ENCODE measurements at regions not wholly inside any gene's neighbourhood (a gene's known extent, or its start where the extent isn't known, plus 50 kb on each side); places are given as distances from the start of the nearest gene placed in this dataset.
A peak's percentile ranks its signal among the peaks of the same experiment; 100 is the strongest.
"Not testable (repeated sequence)": the region's sequence is repeated elsewhere in the genome, so short reads cannot be mapped to it uniquely, and the experiment has no call there.

- Histone ChIP-seq H3K27ac (ENCODE audit: low read depth in 1 of 3, low read length in 2 of 3) (no peak overlapping the region), H3K36me3 (ENCODE audit: control insufficient read depth in 3 of 3, insufficient read depth in 2 of 3, low read depth in 1 of 3, low read length in 3 of 3) (no peaks in the 10 kb centered on the region), H3K4me1 (ENCODE audit: control insufficient read depth in 3 of 3, insufficient read depth in 2 of 3, low read depth in 1 of 3, low read length in 2 of 3) (no peaks in the 10 kb centered on the region), H3K4me3 (ENCODE audit: low read depth in 1 of 3, low read length in 3 of 3) (no peak overlapping the region), H3K27me3 (ENCODE audit: control insufficient read depth in 3 of 3, insufficient read depth in 3 of 3, low read length in 3 of 3) (no peaks in the 10 kb centered on the region), H3K9me3 (ENCODE audit: control insufficient read depth in 2 of 2, insufficient read depth in 1 of 2, low read depth in 1 of 2, low read length in 1 of 2) (no peaks in the 10 kb centered on the region)
- WGBS, 3 donors = 61 to 85% (median 72%) methylated on average over 4 of the region's 4 CpGs
- FAIRE-seq (no peak), DNase-seq (no peak)
These were observed 94.0 kb upstream of the WSB1 start for GRCh38 chr17:27199948-27200347.

GRCh38 chr17:27200476-27200875 lies 93.4 kb upstream of the WSB1 start:
- Histone ChIP-seq H3K4me3 (ENCODE audit: low read depth in 1 of 3, low read length in 3 of 3) (no peak overlapping the region), H3K27ac (ENCODE audit: low read depth in 1 of 3, low read length in 2 of 3) (no peak overlapping the region), H3K27me3 (ENCODE audit: control insufficient read depth in 3 of 3, insufficient read depth in 3 of 3, low read length in 3 of 3) (no peaks in the 10 kb centered on the region), H3K9me3 (ENCODE audit: control insufficient read depth in 2 of 2, insufficient read depth in 1 of 2, low read depth in 1 of 2, low read length in 1 of 2) (no peaks in the 10 kb centered on the region), H3K36me3 (ENCODE audit: control insufficient read depth in 3 of 3, insufficient read depth in 2 of 3, low read depth in 1 of 3, low read length in 3 of 3) (no peaks in the 10 kb centered on the region), H3K4me1 (ENCODE audit: control insufficient read depth in 3 of 3, insufficient read depth in 2 of 3, low read depth in 1 of 3, low read length in 2 of 3) (no peaks in the 10 kb centered on the region)
- no peak for DNase-seq
- FAIRE-seq = no peak

- 79 to 83% (median 82%) methylated on average over 3 of the region's 3 CpGs for WGBS, 3 donors
- no peaks in the 10 kb centered on the region for H3K4me1 ChIP-seq (ENCODE audit: control insufficient read depth in 3 of 3, insufficient read depth in 2 of 3, low read depth in 1 of 3, low read length in 2 of 3)
- no peak overlapping the region for H3K27ac ChIP-seq (ENCODE audit: low read depth in 1 of 3, low read length in 2 of 3)
- DNase-seq (no peak), FAIRE-seq (no peak)
- no peaks in the 10 kb centered on the region for H3K9me3 ChIP-seq (ENCODE audit: control insufficient read depth in 2 of 2, insufficient read depth in 1 of 2, low read depth in 1 of 2, low read length in 1 of 2)
- H3K36me3 ChIP-seq (ENCODE audit: control insufficient read depth in 3 of 3, insufficient read depth in 2 of 3, low read depth in 1 of 3, low read length in 3 of 3) = no peaks in the 10 kb centered on the region
- no peak overlapping the region for H3K4me3 ChIP-seq (ENCODE audit: low read depth in 1 of 3, low read length in 3 of 3)
- no peaks in the 10 kb centered on the region for H3K27me3 ChIP-seq (ENCODE audit: control insufficient read depth in 3 of 3, insufficient read depth in 3 of 3, low read length in 3 of 3)
These were observed 90.7 kb upstream of the WSB1 start for GRCh38 chr17:27203241-27203640.

- WGBS, 3 donors = 46 to 55% (median 55%) methylated on average over 4 of the region's 4 CpGs
- H3K36me3 ChIP-seq (ENCODE audit: control insufficient read depth in 3 of 3, insufficient read depth in 2 of 3, low read depth in 1 of 3, low read length in 3 of 3) = no peaks in the 10 kb centered on the region
- no peak overlapping the region for H3K27ac ChIP-seq (ENCODE audit: low read depth in 1 of 3, low read length in 2 of 3)
- no peak overlapping the region for H3K4me3 ChIP-seq (ENCODE audit: low read depth in 1 of 3, low read length in 3 of 3)
- FAIRE-seq (no peak), DNase-seq (peak in 1 of 2 donors; percentile 8)
- no peaks in the 10 kb centered on the region for H3K9me3 ChIP-seq (ENCODE audit: control insufficient read depth in 2 of 2, insufficient read depth in 1 of 2, low read depth in 1 of 2, low read length in 1 of 2)
- H3K27me3 ChIP-seq (ENCODE audit: control insufficient read depth in 3 of 3, insufficient read depth in 3 of 3, low read length in 3 of 3) = no peaks in the 10 kb centered on the region
- H3K4me1 ChIP-seq (ENCODE audit: control insufficient read depth in 3 of 3, insufficient read depth in 2 of 3, low read depth in 1 of 3, low read length in 2 of 3) = no peaks in the 10 kb centered on the region
These were observed 87.5 kb upstream of the WSB1 start for GRCh38 chr17:27206447-27206846.

- H3K9me3 ChIP-seq (ENCODE audit: control insufficient read depth in 2 of 2, insufficient read depth in 1 of 2, low read depth in 1 of 2, low read length in 1 of 2) = no peaks in the 10 kb centered on the region
- H3K4me3 ChIP-seq (ENCODE audit: low read depth in 1 of 3, low read length in 3 of 3) = no peak overlapping the region
- H3K27ac ChIP-seq (ENCODE audit: low read depth in 1 of 3, low read length in 2 of 3) = no peak overlapping the region
- no peaks in the 10 kb centered on the region for H3K4me1 ChIP-seq (ENCODE audit: control insufficient read depth in 3 of 3, insufficient read depth in 2 of 3, low read depth in 1 of 3, low read length in 2 of 3)
- H3K36me3 ChIP-seq (ENCODE audit: control insufficient read depth in 3 of 3, insufficient read depth in 2 of 3, low read depth in 1 of 3, low read length in 3 of 3) = no peaks in the 10 kb centered on the region
- H3K27me3 ChIP-seq (ENCODE audit: control insufficient read depth in 3 of 3, insufficient read depth in 3 of 3, low read length in 3 of 3) = no peaks in the 10 kb centered on the region
- DNase-seq = peak; percentile 13 to 45
- WGBS, 3 donors = 9 to 37% (median 32%) methylated on average over 3 of the region's 3 CpGs
- FAIRE-seq = no peak
These were observed 86.8 kb upstream of the WSB1 start for GRCh38 chr17:27207073-27207513.

GRCh38 chr17:27208370-27208769 lies 85.5 kb upstream of the WSB1 start:
- not testable (repeated sequence) for H3K36me3 ChIP-seq (ENCODE audit: control insufficient read depth in 3 of 3, insufficient read depth in 2 of 3, low read depth in 1 of 3, low read length in 3 of 3); FAIRE-seq; H3K27me3 ChIP-seq (ENCODE audit: control insufficient read depth in 3 of 3, insufficient read depth in 3 of 3, low read length in 3 of 3); H3K4me3 ChIP-seq (ENCODE audit: low read depth in 1 of 3, low read length in 3 of 3); H3K9me3 ChIP-seq (ENCODE audit: control insufficient read depth in 2 of 2, insufficient read depth in 1 of 2, low read depth in 1 of 2, low read length in 1 of 2); H3K4me1 ChIP-seq (ENCODE audit: control insufficient read depth in 3 of 3, insufficient read depth in 2 of 3, low read depth in 1 of 3, low read length in 2 of 3); DNase-seq; H3K27ac ChIP-seq (ENCODE audit: low read depth in 1 of 3, low read length in 2 of 3)

GRCh38 chr17:27209316-27209715 lies 84.6 kb upstream of the WSB1 start:
- no peak overlapping the region for H3K4me3 ChIP-seq (ENCODE audit: low read depth in 1 of 3, low read length in 3 of 3)
- peaks cover 0 to 5% of the 10 kb centered on the region in 2 donors for H3K9me3 ChIP-seq (ENCODE audit: control insufficient read depth in 2 of 2, insufficient read depth in 1 of 2, low read depth in 1 of 2, low read length in 1 of 2)
- H3K27me3 ChIP-seq (ENCODE audit: control insufficient read depth in 3 of 3, insufficient read depth in 3 of 3, low read length in 3 of 3) = no peaks in the 10 kb centered on the region
- DNase-seq (no peak), FAIRE-seq (no peak)
- no peaks in the 10 kb centered on the region for H3K36me3 ChIP-seq (ENCODE audit: control insufficient read depth in 3 of 3, insufficient read depth in 2 of 3, low read depth in 1 of 3, low read length in 3 of 3)
- H3K27ac ChIP-seq (ENCODE audit: low read depth in 1 of 3, low read length in 2 of 3) = no peak overlapping the region
- H3K4me1 ChIP-seq (ENCODE audit: control insufficient read depth in 3 of 3, insufficient read depth in 2 of 3, low read depth in 1 of 3, low read length in 2 of 3) = no peaks in the 10 kb centered on the region
- WGBS, 3 donors = 90 to 91% (median 90%) methylated on average over 6 to 7 of the region's 8 CpGs

- FAIRE-seq; DNase-seq; H3K4me1 ChIP-seq (ENCODE audit: control insufficient read depth in 3 of 3, insufficient read depth in 2 of 3, low read depth in 1 of 3, low read length in 2 of 3); H3K27me3 ChIP-seq (ENCODE audit: control insufficient read depth in 3 of 3, insufficient read depth in 3 of 3, low read length in 3 of 3); H3K4me3 ChIP-seq (ENCODE audit: low read depth in 1 of 3, low read length in 3 of 3); H3K9me3 ChIP-seq (ENCODE audit: control insufficient read depth in 2 of 2, insufficient read depth in 1 of 2, low read depth in 1 of 2, low read length in 1 of 2); H3K27ac ChIP-seq (ENCODE audit: low read depth in 1 of 3, low read length in 2 of 3); H3K36me3 ChIP-seq (ENCODE audit: control insufficient read depth in 3 of 3, insufficient read depth in 2 of 3, low read depth in 1 of 3, low read length in 3 of 3): not testable (repeated sequence)
- WGBS, 3 donors = 75 to 84% (median 75%) methylated on average over 1 of the region's 5 CpGs
These were observed 83.1 kb upstream of the WSB1 start for GRCh38 chr17:27210809-27211208.

- H3K27me3 ChIP-seq (ENCODE audit: control insufficient read depth in 3 of 3, insufficient read depth in 3 of 3, low read length in 3 of 3) = no peaks in the 10 kb centered on the region
- no peaks in the 10 kb centered on the region for H3K4me1 ChIP-seq (ENCODE audit: control insufficient read depth in 3 of 3, insufficient read depth in 2 of 3, low read depth in 1 of 3, low read length in 2 of 3)
- H3K36me3 ChIP-seq (ENCODE audit: control insufficient read depth in 3 of 3, insufficient read depth in 2 of 3, low read depth in 1 of 3, low read length in 3 of 3) = no peaks in the 10 kb centered on the region
- H3K27ac ChIP-seq (ENCODE audit: low read depth in 1 of 3, low read length in 2 of 3) = no peak overlapping the region
- no peak overlapping the region for H3K4me3 ChIP-seq (ENCODE audit: low read depth in 1 of 3, low read length in 3 of 3)
- DNase-seq (peak in 1 of 2 donors; percentile 40), FAIRE-seq (no peak)
- peaks cover 0 to 9% of the 10 kb centered on the region in 2 donors for H3K9me3 ChIP-seq (ENCODE audit: control insufficient read depth in 2 of 2, insufficient read depth in 1 of 2, low read depth in 1 of 2, low read length in 1 of 2)
- 64 to 86% (median 72%) methylated on average over 1 of the region's 1 CpG for WGBS, 3 donors
These were observed 77.1 kb upstream of the WSB1 start for GRCh38 chr17:27216836-27217235.
